ENCODE measurements at regions not wholly inside any gene's neighbourhood (a gene's known extent, or its start where the extent isn't known, plus 50 kb on each side); places are given as distances from the start of the nearest gene placed in this dataset.

DNA sequence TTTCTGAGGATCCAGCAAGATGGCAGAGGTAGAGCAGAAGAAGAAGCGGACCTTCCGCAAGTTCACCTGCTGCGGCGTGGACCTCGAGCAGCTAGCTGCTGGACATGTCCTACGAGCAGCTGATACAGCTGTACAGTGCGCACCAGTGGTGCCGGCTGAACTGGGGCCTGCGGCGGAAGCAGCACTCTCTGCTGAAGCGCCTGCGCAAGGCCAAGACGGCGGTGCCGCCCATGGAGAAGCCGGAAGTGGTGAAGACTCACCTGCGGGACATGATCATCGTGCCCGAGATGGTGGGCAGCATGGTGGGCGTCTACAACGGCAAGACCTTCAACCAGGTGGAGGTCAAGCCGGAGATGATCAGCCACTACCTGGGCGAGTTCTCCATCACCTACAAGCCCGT, 125.8 kb downstream of the LRIG2 start:
- TF ChIP-seq CTCF (IDR thresholded peaks at IDR 0.05): no peak
- no peak for TF ChIP-seq POLR2A (IDR thresholded peaks at IDR 0.05)

Measured in body of pancreas (tissue), 4 donors.